Tibial nerve (tissue), 4 donors: ENCODE measurements at regions not wholly inside any gene's neighbourhood (a gene's known extent, or its start where the extent isn't known, plus 50 kb on each side); places are given as distances from the start of the nearest gene placed in this dataset.

Experiments used
- EP300 ChIP-seq, 2 donors: sonication (generic); formaldehyde crosslinking; IDR thresholded peaks; one replicate each; pipeline ENCODE4 v1.6.1; 2017; ENCODE audit warnings: antibody characterized with exemption in 2 of 2, mild to moderate bottlenecking in 1 of 2
- POLR2A ChIP-seq, 2 donors: fragments of 450-650 bp; IDR thresholded peaks; one replicate each; pipeline ENCODE4 v1.6.1; 2017; ENCODE audit warnings: antibody characterized with exemption in 2 of 2, mild to moderate bottlenecking in 2 of 2, moderate library complexity in 2 of 2
- TF ChIP-seq, protein P1 (sequence below), 5 experiments: fragments of 200-600 bp in 3 of 5; fragments of 450-650 bp in 2 of 5; sonication (generic) in 3 of 5; IDR thresholded peaks; one replicate each; pipeline ENCODE4 v1.5.1; 2016 to 2019; ENCODE audit warnings: antibody characterized with exemption in 5 of 5, mild to moderate bottlenecking in 3 of 5, moderate library complexity in 2 of 5

DNA sequence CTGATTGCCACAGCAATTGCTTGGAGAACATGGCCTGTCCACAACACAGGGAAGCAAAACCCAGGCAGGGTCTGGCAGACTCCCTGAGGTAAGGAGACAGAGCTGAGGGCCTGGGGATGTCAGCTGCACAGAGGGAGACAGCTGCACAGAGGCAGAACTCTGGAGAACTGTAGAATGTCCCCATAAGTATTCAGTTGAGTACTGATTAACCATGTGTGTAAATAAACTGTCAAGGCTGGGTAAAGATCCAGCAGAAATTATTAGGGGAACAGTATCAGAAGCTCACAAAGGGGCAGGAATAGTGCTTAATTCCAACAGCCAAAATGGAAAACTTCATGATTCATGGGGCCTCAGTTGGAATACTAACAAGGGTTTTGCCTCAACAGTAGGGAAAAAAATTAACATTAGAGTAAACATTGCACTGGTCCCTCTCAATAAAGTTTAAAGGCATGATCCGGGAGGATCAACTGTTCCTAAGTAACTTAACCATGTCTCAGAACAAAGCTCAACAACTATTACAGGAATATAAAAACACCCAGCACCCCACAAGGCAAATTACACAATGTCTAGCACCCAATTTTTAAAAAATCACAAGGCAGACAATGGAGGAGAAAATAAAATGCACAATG lies 201.3 kb upstream of the RASSF8 start:
- TF ChIP-seq, protein P1, sequence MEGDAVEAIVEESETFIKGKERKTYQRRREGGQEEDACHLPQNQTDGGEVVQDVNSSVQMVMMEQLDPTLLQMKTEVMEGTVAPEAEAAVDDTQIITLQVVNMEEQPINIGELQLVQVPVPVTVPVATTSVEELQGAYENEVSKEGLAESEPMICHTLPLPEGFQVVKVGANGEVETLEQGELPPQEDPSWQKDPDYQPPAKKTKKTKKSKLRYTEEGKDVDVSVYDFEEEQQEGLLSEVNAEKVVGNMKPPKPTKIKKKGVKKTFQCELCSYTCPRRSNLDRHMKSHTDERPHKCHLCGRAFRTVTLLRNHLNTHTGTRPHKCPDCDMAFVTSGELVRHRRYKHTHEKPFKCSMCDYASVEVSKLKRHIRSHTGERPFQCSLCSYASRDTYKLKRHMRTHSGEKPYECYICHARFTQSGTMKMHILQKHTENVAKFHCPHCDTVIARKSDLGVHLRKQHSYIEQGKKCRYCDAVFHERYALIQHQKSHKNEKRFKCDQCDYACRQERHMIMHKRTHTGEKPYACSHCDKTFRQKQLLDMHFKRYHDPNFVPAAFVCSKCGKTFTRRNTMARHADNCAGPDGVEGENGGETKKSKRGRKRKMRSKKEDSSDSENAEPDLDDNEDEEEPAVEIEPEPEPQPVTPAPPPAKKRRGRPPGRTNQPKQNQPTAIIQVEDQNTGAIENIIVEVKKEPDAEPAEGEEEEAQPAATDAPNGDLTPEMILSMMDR (IDR thresholded peaks at IDR 0.05), result no peak
- TF ChIP-seq EP300 (IDR thresholded peaks at IDR 0.05), result no peak
- no peak for TF ChIP-seq POLR2A (IDR thresholded peaks at IDR 0.05)
